HepG2 (cell line): ENCODE measurements at regions not wholly inside any gene's neighbourhood (a gene's known extent, or its start where the extent isn't known, plus 50 kb on each side); places are given as distances from the start of the nearest gene placed in this dataset.

Source experiments
- EP300 ChIP-seq, 3 experiments: sonication (generic) in 1 of 3; formaldehyde crosslinking in 1 of 3; IDR thresholded peaks; 2 replicates each; pipeline versions ENCODE4 v1.5.1 to v1.6.1; 2011 to 2020; ENCODE audit warnings: low read depth in 2 of 3, low read length in 2 of 3, borderline replicate concordance in 1 of 3, improper control_type of control experiment in 1 of 3, mild to moderate bottlenecking in 1 of 3, missing genetic modification reagents in 1 of 3, moderate library complexity in 1 of 3
- MYC ChIP-seq: sonication (generic); formaldehyde crosslinking; IDR thresholded peaks from 2 replicates; pipeline ENCODE4 v1.9.0; 2021; ENCODE audit warnings: missing genetic modification reagents, borderline replicate concordance
- PTBP1 ChIP-seq: fragments of 200-400 bp; formaldehyde crosslinking; IDR thresholded peaks from 2 replicates; pipeline ENCODE4 v1.6.1; 2018; ENCODE audit warnings: low read length, low read depth; ENCODE audit not compliant: poor library complexity, severe bottlenecking
- SMC3 ChIP-seq: IDR thresholded peaks from 2 replicates; pipeline ENCODE4 v1.6.1; 2011; ENCODE audit warnings: low read length, improper control_type of control experiment
- TBP ChIP-seq: sonication (generic); formaldehyde crosslinking; IDR thresholded peaks from 2 replicates; pipeline ENCODE4 v1.5.0; 2020; ENCODE audit warnings: missing genetic modification reagents
- U2AF2 ChIP-seq: fragments of 200-400 bp; formaldehyde crosslinking; IDR thresholded peaks from 2 replicates; pipeline ENCODE4 v1.6.1; 2017; ENCODE audit warnings: low read depth, mild to moderate bottlenecking, low read length
- ZBTB7A ChIP-seq: sonication (generic); formaldehyde crosslinking; IDR thresholded peaks from 2 replicates; pipeline ENCODE4 v1.8.0; 2022; ENCODE audit warnings: mild to moderate bottlenecking, missing genetic modification reagents
- ZNF546 ChIP-seq: sonication (generic); formaldehyde crosslinking; conservative IDR thresholded peaks from 2 replicates; pipeline ENCODE4 v1.8.1; 2023; ENCODE audit warnings: mild to moderate bottlenecking, missing genetic modification reagents
- TF ChIP-seq, protein P1 (sequence below): sonication (generic); formaldehyde crosslinking; IDR thresholded peaks from 2 replicates; pipeline ENCODE4 v1.8.1; 2022; ENCODE audit warnings: mild to moderate bottlenecking, missing genetic modification reagents
- TF ChIP-seq, protein P2 (sequence below): sonication (generic); formaldehyde crosslinking; conservative IDR thresholded peaks from 2 replicates; pipeline ENCODE4 v1.4.0; 2020; ENCODE audit warnings: mild to moderate bottlenecking, missing genetic modification reagents, moderate library complexity

DNA sequence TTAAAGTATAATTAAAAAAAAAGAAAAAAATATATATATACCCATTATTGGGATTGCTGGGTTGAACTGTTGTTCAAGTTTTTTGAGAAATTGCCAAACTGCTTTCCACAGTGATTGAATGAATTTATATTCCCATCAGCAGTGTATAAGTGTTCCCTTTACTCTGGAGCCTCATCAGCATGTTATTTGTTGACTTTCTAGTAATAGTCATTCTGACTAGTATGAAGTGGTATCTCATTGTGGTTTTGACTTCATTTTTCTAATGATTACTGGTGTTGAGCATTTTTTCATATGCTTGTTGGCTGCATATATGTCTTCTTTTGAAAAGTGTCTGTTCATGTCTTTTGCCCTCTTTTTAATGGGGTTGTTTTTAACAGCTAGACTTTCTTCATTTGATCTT is 1260.8 kb upstream of the GJE1 start:
- TF ChIP-seq PTBP1 (no peak), EP300 (IDR thresholded peaks at IDR 0.05; ENCODE audit: low read depth in 2 of 2, low read length in 2 of 2) (no peak), EP300 (CRISPR knock-in tag; IDR thresholded peaks at IDR 0.05; ENCODE audit: borderline replicate concordance) (no peak), TBP (CRISPR knock-in tag) (no peak), U2AF2 (no peak), SMC3 (no peak), ZNF546 (CRISPR knock-in tag) (no peak), ZBTB7A (CRISPR knock-in tag) (no peak), MYC (CRISPR knock-in tag) (no peak)
- TF ChIP-seq, protein P1, sequence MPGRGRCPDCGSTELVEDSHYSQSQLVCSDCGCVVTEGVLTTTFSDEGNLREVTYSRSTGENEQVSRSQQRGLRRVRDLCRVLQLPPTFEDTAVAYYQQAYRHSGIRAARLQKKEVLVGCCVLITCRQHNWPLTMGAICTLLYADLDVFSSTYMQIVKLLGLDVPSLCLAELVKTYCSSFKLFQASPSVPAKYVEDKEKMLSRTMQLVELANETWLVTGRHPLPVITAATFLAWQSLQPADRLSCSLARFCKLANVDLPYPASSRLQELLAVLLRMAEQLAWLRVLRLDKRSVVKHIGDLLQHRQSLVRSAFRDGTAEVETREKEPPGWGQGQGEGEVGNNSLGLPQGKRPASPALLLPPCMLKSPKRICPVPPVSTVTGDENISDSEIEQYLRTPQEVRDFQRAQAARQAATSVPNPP, result no peak
- TF ChIP-seq, protein P2, sequence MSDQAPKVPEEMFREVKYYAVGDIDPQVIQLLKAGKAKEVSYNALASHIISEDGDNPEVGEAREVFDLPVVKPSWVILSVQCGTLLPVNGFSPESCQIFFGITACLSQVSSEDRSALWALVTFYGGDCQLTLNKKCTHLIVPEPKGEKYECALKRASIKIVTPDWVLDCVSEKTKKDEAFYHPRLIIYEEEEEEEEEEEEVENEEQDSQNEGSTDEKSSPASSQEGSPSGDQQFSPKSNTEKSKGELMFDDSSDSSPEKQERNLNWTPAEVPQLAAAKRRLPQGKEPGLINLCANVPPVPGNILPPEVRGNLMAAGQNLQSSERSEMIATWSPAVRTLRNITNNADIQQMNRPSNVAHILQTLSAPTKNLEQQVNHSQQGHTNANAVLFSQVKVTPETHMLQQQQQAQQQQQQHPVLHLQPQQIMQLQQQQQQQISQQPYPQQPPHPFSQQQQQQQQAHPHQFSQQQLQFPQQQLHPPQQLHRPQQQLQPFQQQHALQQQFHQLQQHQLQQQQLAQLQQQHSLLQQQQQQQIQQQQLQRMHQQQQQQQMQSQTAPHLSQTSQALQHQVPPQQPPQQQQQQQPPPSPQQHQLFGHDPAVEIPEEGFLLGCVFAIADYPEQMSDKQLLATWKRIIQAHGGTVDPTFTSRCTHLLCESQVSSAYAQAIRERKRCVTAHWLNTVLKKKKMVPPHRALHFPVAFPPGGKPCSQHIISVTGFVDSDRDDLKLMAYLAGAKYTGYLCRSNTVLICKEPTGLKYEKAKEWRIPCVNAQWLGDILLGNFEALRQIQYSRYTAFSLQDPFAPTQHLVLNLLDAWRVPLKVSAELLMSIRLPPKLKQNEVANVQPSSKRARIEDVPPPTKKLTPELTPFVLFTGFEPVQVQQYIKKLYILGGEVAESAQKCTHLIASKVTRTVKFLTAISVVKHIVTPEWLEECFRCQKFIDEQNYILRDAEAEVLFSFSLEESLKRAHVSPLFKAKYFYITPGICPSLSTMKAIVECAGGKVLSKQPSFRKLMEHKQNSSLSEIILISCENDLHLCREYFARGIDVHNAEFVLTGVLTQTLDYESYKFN (CRISPR knock-in tag), result no peak
